ENCODE measurements at regions not wholly inside any gene's neighbourhood (a gene's known extent, or its start where the extent isn't known, plus 50 kb on each side); places are given as distances from the start of the nearest gene placed in this dataset.

- TF ChIP-seq MAX (IDR thresholded peaks at IDR 0.05; ENCODE audit: insufficient read depth, insufficient read length), result no peak
- TF ChIP-seq CTCF (IDR thresholded peaks at IDR 0.05; ENCODE audit: extremely low read depth in 1 of 2, insufficient read depth in 1 of 2, low read depth in 1 of 2, low read length in 2 of 2), result no peak
- TF ChIP-seq POLR2A (IDR thresholded peaks at IDR 0.05; ENCODE audit: low read depth, low read length), result no peak
- TF ChIP-seq FOS (IDR thresholded peaks at IDR 0.05; ENCODE audit: borderline replicate concordance, insufficient read depth, low read length), result no peak
- TF ChIP-seq EZH2 (IDR thresholded peaks at IDR 0.05; ENCODE audit: borderline replicate concordance, low read depth, low read length, severe bottlenecking), result no peak
Measured at GRCh38 chr5:89827359-89827758, 582.2 kb downstream of the CETN3 start.

Data from endothelial cell of umbilical vein (primary cell).